Small intestine (tissue), 7 donors: ENCODE measurements at regions not wholly inside any gene's neighbourhood (a gene's known extent, or its start where the extent isn't known, plus 50 kb on each side); places are given as distances from the start of the nearest gene placed in this dataset.

Experiments
- DNase-seq, 2 donors: peaks; one replicate each; pipeline versions ENCODE4 v3.0.0 to v3.0.0-alpha.2; 2013
- FAIRE-seq: peaks from 2 replicates; lab custom pipeline; 2012; peaks lifted over from hg19 to GRCh38; lab: Jason Lieb, UNC
- H3K27ac ChIP-seq, 3 donors: one replicate each; pipeline ENCODE4 v1.5.1; 2013; ENCODE audit warnings: low read length in 2 of 3, mild to moderate bottlenecking in 2 of 3, control low read depth in 1 of 3, inconsistent platforms in 1 of 3, low read depth in 1 of 3, moderate library complexity in 1 of 3
- H3K27me3 ChIP-seq, 3 donors: one replicate each; pipeline ENCODE4 v1.6.1; 2013; ENCODE audit warnings: low read length in 3 of 3, inconsistent platforms in 1 of 3; ENCODE audit not compliant: control insufficient read depth in 3 of 3, insufficient read depth in 3 of 3
- H3K36me3 ChIP-seq, 3 donors: one replicate each; pipeline ENCODE4 v1.6.1; 2013; ENCODE audit warnings: low read length in 3 of 3, inconsistent platforms in 1 of 3, low read depth in 1 of 3, mild to moderate bottlenecking in 1 of 3, moderate library complexity in 1 of 3; ENCODE audit not compliant: control insufficient read depth in 3 of 3, insufficient read depth in 2 of 3
- H3K4me1 ChIP-seq, 3 donors: one replicate each; pipeline ENCODE4 v1.6.1; 2013; ENCODE audit warnings: low read length in 2 of 3, inconsistent platforms in 1 of 3, low read depth in 1 of 3, mild to moderate bottlenecking in 1 of 3, moderate library complexity in 1 of 3; ENCODE audit not compliant: control insufficient read depth in 3 of 3, insufficient read depth in 2 of 3
- H3K4me3 ChIP-seq, 3 donors: one replicate each; pipeline ENCODE4 v1.5.1; 2013; ENCODE audit warnings: low read length in 3 of 3, control low read depth in 1 of 3, inconsistent platforms in 1 of 3, low read depth in 1 of 3, mild to moderate bottlenecking in 1 of 3, moderate library complexity in 1 of 3
- H3K9me3 ChIP-seq, 2 donors: one replicate each; pipeline ENCODE4 v1.6.1; 2013; ENCODE audit warnings: low read depth in 1 of 2, low read length in 1 of 2; ENCODE audit not compliant: control insufficient read depth in 2 of 2, insufficient read depth in 1 of 2
- WGBS, 3 donors: extraction: QIAGEN DNeasy Blood & Tissue Kit; methylation state at CpG; one replicate each; pipeline ENCODE4 v1.1.7; 2013; 5-methylcytosine and 5-hydroxymethylcytosine counted together
- donor health status: healthy with polysubstance abuse.
- donor health status: control.
- donor health status: control.
- donor health status: Bipolar disorder and iron deficiency.
- donor health status: healthy.

DNA sequence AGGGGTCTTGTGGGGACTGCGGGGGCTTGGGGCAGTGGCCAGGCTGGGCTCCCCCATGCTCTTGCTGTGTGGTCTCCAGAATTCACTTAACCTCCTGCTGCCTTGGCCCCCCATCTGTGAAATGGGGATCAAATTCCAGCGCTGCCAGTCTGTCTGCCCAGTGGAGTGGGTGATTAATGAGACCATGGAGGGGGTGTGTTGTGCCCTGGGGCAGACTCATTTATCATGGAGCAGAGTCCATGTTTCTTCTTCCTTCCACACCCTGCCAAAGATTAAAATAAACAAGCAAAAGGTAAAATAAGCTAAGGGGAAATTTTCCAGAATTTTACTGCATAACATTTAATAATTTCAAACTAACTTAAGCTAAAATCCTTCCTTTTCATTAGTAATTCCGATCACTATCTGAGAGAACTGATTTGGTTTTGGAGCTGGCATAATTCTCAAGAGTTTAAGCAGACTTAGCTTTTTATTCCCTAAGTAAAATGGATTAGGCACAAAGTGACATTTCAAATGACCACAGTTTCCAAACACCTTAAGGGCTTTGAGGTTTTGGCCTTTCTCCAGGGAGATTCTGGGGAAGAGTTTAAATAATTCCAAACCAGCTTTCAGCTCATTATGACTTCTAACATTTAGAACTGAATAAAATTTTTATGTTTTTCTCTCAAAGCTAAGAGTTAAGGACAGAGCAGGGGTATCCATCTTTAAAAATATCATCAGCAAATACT is 211.9 kb downstream of the CXCL12 start:
- H3K27me3 ChIP-seq, result no peaks in the 10 kb centered on the region
- no peaks in the 10 kb centered on the region for H3K36me3 ChIP-seq
- FAIRE-seq (no peak), DNase-seq (peak; percentile 21 to 69)
- no peak overlapping the region for H3K27ac ChIP-seq
- H3K4me1 ChIP-seq, result peaks cover 0 to 13% (median 4%) of the 10 kb centered on the region in 3 donors
- WGBS, 3 donors, result 50 to 66% (median 64%) methylated on average over 3 of the region's 3 CpGs
- no peak overlapping the region for H3K4me3 ChIP-seq
- H3K9me3 ChIP-seq, result no peaks in the 10 kb centered on the region

DNA sequence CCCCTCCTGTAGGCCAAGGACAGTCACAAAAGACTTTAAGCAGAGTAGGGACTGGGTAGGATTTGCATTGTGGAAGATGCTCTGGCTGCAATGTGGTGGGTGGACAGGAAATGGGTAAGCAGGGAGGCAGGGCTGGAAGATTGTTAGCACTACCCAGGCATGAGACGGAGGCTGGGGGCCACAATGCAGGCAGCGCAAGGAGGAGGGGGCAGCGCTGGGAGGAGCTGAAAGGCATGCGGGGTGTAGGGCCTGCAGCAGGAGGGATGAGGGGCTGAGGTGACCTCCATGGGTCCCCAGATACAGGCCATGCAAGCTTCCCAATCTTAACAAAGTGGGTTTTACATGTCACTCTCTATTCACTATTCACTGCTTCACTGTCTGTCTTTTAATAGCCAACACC is 213.1 kb downstream of the CXCL12 start:
- H3K36me3 ChIP-seq, result no peaks in the 10 kb centered on the region
- H3K27ac ChIP-seq, result no peak overlapping the region
- no peaks in the 10 kb centered on the region for H3K9me3 ChIP-seq
- H3K4me1 ChIP-seq, result peaks cover 0 to 13% (median 4%) of the 10 kb centered on the region in 3 donors
- DNase-seq (no peak), FAIRE-seq (no peak)
- no peak overlapping the region for H3K4me3 ChIP-seq
- no peaks in the 10 kb centered on the region for H3K27me3 ChIP-seq
- WGBS, 3 donors, result 89 to 98% (median 96%) methylated on average over 4 of the region's 4 CpGs

DNA sequence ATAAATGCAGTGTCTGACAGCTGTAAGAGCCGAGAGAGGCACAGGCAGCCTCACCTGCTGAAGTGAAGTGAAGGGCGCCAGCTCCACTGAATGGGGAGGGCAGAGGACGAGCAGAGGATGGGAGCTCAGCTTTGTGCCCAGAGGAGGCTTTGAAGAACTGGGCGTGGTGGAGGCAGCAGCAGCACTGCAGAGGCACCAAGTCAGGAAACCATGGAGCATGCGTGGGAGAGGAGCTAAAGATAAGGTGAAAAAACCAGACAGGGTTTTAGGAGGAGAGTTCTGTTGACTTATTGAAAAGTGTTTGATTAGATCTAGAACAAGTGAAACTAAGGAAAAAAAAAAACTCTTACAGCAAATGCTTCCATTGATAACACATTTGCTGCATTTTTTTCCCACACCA is 216.4 kb downstream of the CXCL12 start:
- DNase-seq (no peak), FAIRE-seq (no peak)
- WGBS, 3 donors, result 18 to 59% (median 30%) methylated on average over 5 of the region's 5 CpGs

DNA sequence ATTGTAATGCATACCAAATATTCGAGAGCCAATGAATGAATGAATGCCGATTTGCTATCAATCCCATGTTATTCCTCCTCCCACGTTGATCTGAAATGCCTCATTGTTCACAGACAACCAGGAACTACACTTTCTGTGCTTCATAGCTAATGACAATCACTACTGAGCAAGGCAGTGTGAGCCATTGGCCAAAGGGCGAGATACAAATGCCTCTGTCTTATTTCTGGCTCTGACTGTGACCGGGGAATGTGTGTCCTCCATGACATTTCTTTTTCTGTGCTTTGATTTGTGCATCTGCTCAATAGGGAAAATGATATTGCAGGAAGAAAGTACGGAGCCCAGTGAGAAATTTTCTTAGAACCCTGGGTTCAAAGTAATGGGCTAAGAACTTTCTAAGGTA is 217.1 kb downstream of the CXCL12 start:
- Histone ChIP-seq H3K4me1 (peaks cover 0 to 2% (median 2%) of the 10 kb centered on the region in 3 donors), H3K9me3 (no peaks in the 10 kb centered on the region), H3K27ac (no peak overlapping the region), H3K4me3 (no peak overlapping the region), H3K27me3 (no peaks in the 10 kb centered on the region), H3K36me3 (no peaks in the 10 kb centered on the region)
- no peak for FAIRE-seq
- DNase-seq, result peak in 1 of 2 donors; percentile 52
- WGBS, 3 donors, result 17 to 55% (median 27%) methylated on average over 6 of the region's 6 CpGs

More for the DNA sequence above, 216.4 kb downstream of the CXCL12 start:
- Histone ChIP-seq H3K27me3 (no peaks in the 10 kb centered on the region), H3K4me1 (peaks cover 0 to 9% (median 4%) of the 10 kb centered on the region in 3 donors), H3K9me3 (no peaks in the 10 kb centered on the region), H3K4me3 (no peak overlapping the region), H3K36me3 (no peaks in the 10 kb centered on the region), H3K27ac (no peak overlapping the region)

DNA sequence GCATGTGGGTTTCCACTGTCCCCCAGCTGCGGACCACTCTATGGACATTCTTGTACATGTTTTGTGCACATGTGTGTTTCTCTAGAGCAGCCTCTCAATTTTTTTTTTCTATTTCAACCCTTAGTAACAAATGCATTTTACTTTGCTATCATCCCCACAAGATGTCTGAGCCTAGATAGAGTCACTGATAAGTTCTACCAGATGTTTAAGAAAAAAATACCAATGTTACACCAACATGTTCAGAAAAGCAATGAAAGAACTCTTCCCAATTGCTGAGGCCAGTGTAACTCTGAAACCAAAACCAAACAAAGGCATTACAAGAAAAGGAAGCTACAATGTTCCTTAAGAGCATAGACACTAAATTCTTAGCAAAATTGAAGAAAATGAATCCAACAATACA is 218.5 kb downstream of the CXCL12 start:
- DNase-seq (no peak), FAIRE-seq (no peak)
- Histone ChIP-seq H3K27ac (no peak overlapping the region), H3K4me1 (no peaks in the 10 kb centered on the region), H3K4me3 (no peak overlapping the region), H3K27me3 (no peaks in the 10 kb centered on the region), H3K9me3 (no peaks in the 10 kb centered on the region), H3K36me3 (no peaks in the 10 kb centered on the region)
- 93 to 100% (median 97%) methylated on average over 1 of the region's 1 CpG for WGBS, 3 donors

DNA sequence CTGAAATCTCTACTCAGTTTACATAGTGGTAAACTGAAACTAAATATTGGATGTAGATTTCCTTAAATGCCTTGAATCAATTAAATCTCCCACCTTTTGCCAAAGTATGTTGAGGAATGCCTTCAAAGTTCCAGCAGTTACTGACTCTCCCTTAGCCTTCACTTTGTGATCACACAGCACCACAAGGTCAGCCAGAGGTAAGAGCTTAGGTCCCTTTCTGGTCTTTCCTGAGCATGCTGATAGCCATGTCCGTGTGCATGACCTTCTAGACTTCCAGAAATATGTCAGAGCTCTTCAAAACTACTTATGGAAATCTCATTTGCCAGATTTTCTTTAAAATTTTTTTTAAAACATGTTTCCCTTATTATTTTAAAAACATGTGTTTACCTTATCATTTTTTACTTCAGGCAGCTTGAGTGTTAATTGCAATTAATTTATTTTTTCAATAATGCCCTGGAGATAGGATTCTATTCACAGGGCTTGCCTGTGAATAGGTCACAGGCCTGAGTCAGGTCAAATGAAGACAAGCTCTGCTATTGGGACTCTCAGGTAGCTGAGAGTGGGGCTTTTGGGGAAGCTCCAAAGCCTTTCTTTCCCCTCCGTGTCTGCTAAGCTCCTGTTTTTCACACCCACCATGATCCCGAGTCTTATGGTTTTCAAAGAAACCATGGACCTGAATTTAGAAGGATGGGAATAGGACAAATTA is 220.5 kb downstream of the CXCL12 start:
- no peaks in the 10 kb centered on the region for H3K27me3 ChIP-seq
- DNase-seq (no peak), FAIRE-seq (no peak)
- 81 to 84% (median 81%) methylated on average over 3 of the region's 3 CpGs for WGBS, 3 donors
- H3K4me3 ChIP-seq, result no peak overlapping the region
- H3K9me3 ChIP-seq, result no peaks in the 10 kb centered on the region
- H3K27ac ChIP-seq, result no peak overlapping the region
- no peaks in the 10 kb centered on the region for H3K4me1 ChIP-seq
- no peaks in the 10 kb centered on the region for H3K36me3 ChIP-seq

DNA sequence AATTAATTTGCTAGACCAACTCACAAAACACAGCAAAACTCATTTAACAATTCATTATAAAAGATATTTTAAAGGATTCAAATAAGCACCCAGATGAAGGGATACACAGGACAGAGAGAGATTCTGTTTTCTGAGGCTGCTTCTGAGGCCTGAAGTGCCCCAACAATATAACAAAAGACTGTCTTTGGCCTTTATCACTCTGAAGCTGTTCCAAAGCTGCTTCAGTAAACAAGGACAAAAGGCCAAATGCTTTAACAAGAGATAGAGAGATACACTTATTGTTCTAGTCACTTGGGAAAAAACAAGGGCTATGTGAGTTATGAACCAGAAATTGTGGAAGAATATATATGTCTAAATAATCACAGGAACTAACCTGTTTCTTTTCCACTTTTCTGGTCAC is 223.7 kb downstream of the CXCL12 start:
- Histone ChIP-seq H3K27me3 (no peaks in the 10 kb centered on the region), H3K27ac (no peak overlapping the region), H3K4me3 (no peak overlapping the region), H3K36me3 (no peaks in the 10 kb centered on the region), H3K4me1 (no peaks in the 10 kb centered on the region), H3K9me3 (peaks cover 0 to 3% of the 10 kb centered on the region in 2 donors)
- DNase-seq (no peak), FAIRE-seq (no peak)

DNA sequence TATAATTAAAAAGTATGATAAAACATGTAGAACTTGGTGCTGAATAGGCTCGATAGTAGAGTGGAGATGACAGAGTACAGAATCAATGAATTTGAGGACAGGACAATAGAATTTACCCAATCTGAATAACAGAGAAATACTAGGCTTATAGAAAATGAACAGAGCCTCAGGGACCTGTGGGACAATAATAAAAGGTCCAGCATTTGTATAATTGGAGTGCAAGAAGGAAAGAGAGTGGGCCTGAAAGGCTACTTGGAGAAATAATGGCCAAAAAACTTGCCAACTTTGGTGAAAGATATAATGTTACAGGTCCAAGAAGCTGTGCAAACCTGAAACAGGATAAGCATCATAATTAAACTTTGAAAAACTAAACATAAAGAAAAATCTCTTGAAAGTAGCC is 227.3 kb downstream of the CXCL12 start:
- no peak overlapping the region for H3K27ac ChIP-seq
- H3K9me3 ChIP-seq, result peaks cover 0 to 5% of the 10 kb centered on the region in 2 donors
- no peak overlapping the region for H3K4me3 ChIP-seq
- H3K27me3 ChIP-seq, result no peaks in the 10 kb centered on the region
- no peak for DNase-seq
- peaks cover 0 to 3% (median 0%) of the 10 kb centered on the region in 3 donors for H3K4me1 ChIP-seq
- no peak for FAIRE-seq
- WGBS, 3 donors, result 97 to 100% (median 97%) methylated on average over 1 of the region's 1 CpG
- H3K36me3 ChIP-seq, result no peaks in the 10 kb centered on the region
